Astrocyte (in vitro differentiated cells and primary cell): ENCODE measurements at regions not wholly inside any gene's neighbourhood (a gene's known extent, or its start where the extent isn't known, plus 50 kb on each side); places are given as distances from the start of the nearest gene placed in this dataset.

Experiments
- DNase-seq: peaks from one replicate; pipeline ENCODE4 v3.0.0-alpha.2; 2010; ENCODE audit warnings: low read depth
- FAIRE-seq: peaks from 2 replicates; lab custom pipeline; 2011; peaks lifted over from hg19 to GRCh38; lab: Jason Lieb, UNC
- H2AFZ ChIP-seq: 2 replicates; pipeline ENCODE4 v1.6.0; 2012; ENCODE audit warnings: low read depth, low read length, inconsistent platforms
- H3K27ac ChIP-seq: 2 replicates; pipeline ENCODE4 v1.5.1; 2011; ENCODE audit warnings: low read depth, low read length, inconsistent platforms
- H3K27me3 ChIP-seq: 2 replicates; pipeline ENCODE4 v1.6.0; 2011; ENCODE audit warnings: low read length, inconsistent platforms; ENCODE audit not compliant: insufficient read depth
- H3K36me3 ChIP-seq: 2 replicates; pipeline ENCODE4 v1.5.1; 2011; ENCODE audit warnings: low read length, inconsistent platforms; ENCODE audit not compliant: insufficient read depth
- H3K4me1 ChIP-seq: 2 replicates; pipeline ENCODE4 v1.5.1; 2011; ENCODE audit warnings: low read length, inconsistent platforms; ENCODE audit not compliant: insufficient read depth
- H3K4me2 ChIP-seq: 2 replicates; pipeline ENCODE4 v1.6.0; 2012; ENCODE audit warnings: low read length, inconsistent platforms
- H3K4me3 ChIP-seq: 2 replicates; pipeline ENCODE4 v1.5.1; 2011; ENCODE audit warnings: low read depth, mild to moderate bottlenecking, low read length, inconsistent platforms; ENCODE audit not compliant: insufficient read depth
- H3K79me2 ChIP-seq: 2 replicates; pipeline ENCODE4 v1.6.0; 2012; ENCODE audit warnings: mild to moderate bottlenecking, low read length, inconsistent platforms; ENCODE audit not compliant: insufficient read depth
- H3K9ac ChIP-seq: 2 replicates; pipeline ENCODE4 v1.6.0; 2012; ENCODE audit warnings: mild to moderate bottlenecking, low read length, inconsistent platforms
- H3K9me3 ChIP-seq: 2 replicates; pipeline ENCODE4 v1.5.1; 2012; ENCODE audit warnings: low read depth, mild to moderate bottlenecking, low read length, inconsistent platforms; ENCODE audit not compliant: insufficient read depth
- H4K20me1 ChIP-seq: 2 replicates; pipeline ENCODE4 v1.6.0; 2012; ENCODE audit warnings: low read length, inconsistent platforms; ENCODE audit not compliant: insufficient read depth
- H3K27ac Mint-ChIP-seq: one replicate; pipeline ENCODE4 v1.8.0; 2021; ENCODE audit warnings: mild to moderate bottlenecking, mixed read lengths; ENCODE audit not compliant: unreplicated experiment
- H3K27me3 Mint-ChIP-seq: one replicate; pipeline ENCODE4 v1.8.0; 2021; ENCODE audit warnings: low read depth, mixed read lengths; ENCODE audit not compliant: unreplicated experiment
- H3K36me3 Mint-ChIP-seq: one replicate; pipeline ENCODE4 v1.8.0; 2021; ENCODE audit warnings: low read depth, mixed read lengths; ENCODE audit not compliant: unreplicated experiment
- H3K4me1 Mint-ChIP-seq: one replicate; pipeline ENCODE4 v1.8.0; 2021; ENCODE audit warnings: low read depth, mixed read lengths; ENCODE audit not compliant: unreplicated experiment
- H3K4me3 Mint-ChIP-seq: one replicate; pipeline ENCODE4 v1.8.0; 2021; ENCODE audit warnings: mild to moderate bottlenecking, moderate library complexity, mixed read lengths; ENCODE audit not compliant: unreplicated experiment
- H3K9me3 Mint-ChIP-seq: one replicate; pipeline ENCODE4 v1.8.0; 2021; ENCODE audit warnings: mild to moderate bottlenecking, mixed read lengths; ENCODE audit not compliant: unreplicated experiment
- CTCF ChIP-seq: IDR thresholded peaks from 2 replicates; pipeline ENCODE4 v1.5.1; 2011; ENCODE audit warnings: low read depth, mild to moderate bottlenecking, inconsistent platforms, low read length, moderate library complexity; ENCODE audit not compliant: insufficient read depth
- EZH2 ChIP-seq: IDR thresholded peaks from 2 replicates; pipeline ENCODE4 v1.6.1; 2012; ENCODE audit warnings: mild to moderate bottlenecking, low read length, inconsistent platforms; ENCODE audit not compliant: insufficient read depth

- Histone ChIP-seq H3K79me2 (no peaks in the 10 kb centered on the region), H3K4me3 (no peak overlapping the region), H3K4me2 (no peak overlapping the region), H3K9me3 (no peaks in the 10 kb centered on the region), H3K36me3 (no peaks in the 10 kb centered on the region), H3K9ac (no peak overlapping the region), H3K27me3 (no peaks in the 10 kb centered on the region), H4K20me1 (no peaks in the 10 kb centered on the region), H3K27ac (no peak overlapping the region), H2AFZ (no peak overlapping the region), H3K4me1 (no peaks in the 10 kb centered on the region)
- TF ChIP-seq CTCF (no peak), EZH2 (no peak)
- no peak overlapping the region for H3K4me3 Mint-ChIP-seq
- no peak overlapping the region for H3K27ac Mint-ChIP-seq
- no peaks in the 10 kb centered on the region for H3K9me3 Mint-ChIP-seq
- no peaks in the 10 kb centered on the region for H3K36me3 Mint-ChIP-seq
- H3K4me1 Mint-ChIP-seq = no peaks in the 10 kb centered on the region
- H3K27me3 Mint-ChIP-seq = peaks cover 5% of the 10 kb centered on the region
- FAIRE-seq (no peak), DNase-seq (no peak)
Measured at GRCh38 chr4:14392378-14392777, 609.9 kb upstream of the CPEB2 start.

- no peak overlapping the region for H3K4me3 Mint-ChIP-seq
- Histone ChIP-seq H2AFZ (no peak overlapping the region), H3K9ac (no peak overlapping the region), H4K20me1 (no peaks in the 10 kb centered on the region), H3K36me3 (no peaks in the 10 kb centered on the region), H3K4me3 (no peak overlapping the region), H3K9me3 (no peaks in the 10 kb centered on the region), H3K27ac (no peak overlapping the region), H3K4me1 (no peaks in the 10 kb centered on the region), H3K4me2 (no peak overlapping the region), H3K79me2 (no peaks in the 10 kb centered on the region), H3K27me3 (no peaks in the 10 kb centered on the region)
- DNase-seq (no peak), FAIRE-seq (no peak)
- peaks cover 8% of the 10 kb centered on the region for H3K4me1 Mint-ChIP-seq
- peaks cover 3% of the 10 kb centered on the region for H3K27me3 Mint-ChIP-seq
- peaks cover 2% of the 10 kb centered on the region for H3K9me3 Mint-ChIP-seq
- no peaks in the 10 kb centered on the region for H3K36me3 Mint-ChIP-seq
- TF ChIP-seq CTCF (no peak), EZH2 (no peak)
- H3K27ac Mint-ChIP-seq = no peak overlapping the region
Measured at GRCh38 chr4:14396183-14396582, 606.1 kb upstream of the CPEB2 start.

- Histone ChIP-seq H2AFZ (no peak overlapping the region), H3K36me3 (no peaks in the 10 kb centered on the region), H3K4me2 (no peak overlapping the region), H3K27me3 (no peaks in the 10 kb centered on the region), H4K20me1 (no peaks in the 10 kb centered on the region), H3K9ac (no peak overlapping the region), H3K9me3 (no peaks in the 10 kb centered on the region), H3K4me1 (no peaks in the 10 kb centered on the region), H3K27ac (no peak overlapping the region), H3K79me2 (no peaks in the 10 kb centered on the region), H3K4me3 (no peak overlapping the region)
- TF ChIP-seq EZH2 (no peak), CTCF (no peak)
- Mint-ChIP-seq H3K4me1 (peaks cover 8% of the 10 kb centered on the region), H3K4me3 (no peak overlapping the region), H3K36me3 (no peaks in the 10 kb centered on the region), H3K27me3 (no peaks in the 10 kb centered on the region), H3K27ac (no peak overlapping the region), H3K9me3 (peaks cover 4% of the 10 kb centered on the region)
- DNase-seq = no peak
- no peak for FAIRE-seq
Measured at GRCh38 chr4:14399848-14400247, 602.4 kb upstream of the CPEB2 start.
